GM18519 (cell line): ENCODE measurements at regions not wholly inside any gene's neighbourhood (a gene's known extent, or its start where the extent isn't known, plus 50 kb on each side); places are given as distances from the start of the nearest gene placed in this dataset.

Source experiments
- ATAC-seq: cut with Tn5 transposase; IDR thresholded peaks from one replicate; pipeline ENCODE4 v1.9.1; 2021; ENCODE audit warnings: mild to moderate bottlenecking, moderate library complexity; ENCODE audit not compliant: unreplicated experiment, low FRiP score

- peak; percentile 59 for ATAC-seq
Observed at GRCh38 chr11:82676483-82677094, 57.1 kb downstream of the FAM181B start.

- ATAC-seq: no peak
Observed at GRCh38 chr11:82675838-82676237, 57.8 kb downstream of the FAM181B start.

- no peak for ATAC-seq
Observed at GRCh38 chr11:82673631-82674030, 60.0 kb downstream of the FAM181B start.

- no peak for ATAC-seq
Observed at GRCh38 chr11:82671451-82671850, 62.2 kb downstream of the FAM181B start.

GRCh38 chr11:82663535-82663934, 70.1 kb downstream of the FAM181B start:
- no peak for ATAC-seq

GRCh38 chr11:82653752-82654151, 79.9 kb downstream of the FAM181B start:
- ATAC-seq: no peak

- ATAC-seq: no peak
Observed at GRCh38 chr11:82639251-82639650, 94.4 kb downstream of the FAM181B start.

- ATAC-seq: no peak
Observed at GRCh38 chr11:82636615-82637014, 97.0 kb downstream of the FAM181B start.

- no peak for ATAC-seq
Observed at GRCh38 chr11:82634091-82634490, 99.6 kb downstream of the FAM181B start.

- peak; percentile 92 for ATAC-seq
Observed at GRCh38 chr11:82631722-82632630, 101.7 kb downstream of the FAM181B start.

- no peak for ATAC-seq
Observed at GRCh38 chr11:82610671-82611070, 123.0 kb downstream of the FAM181B start.

GRCh38 chr11:82606738-82607137, 126.9 kb downstream of the FAM181B start:
- no peak for ATAC-seq

GRCh38 chr11:82601711-82602110, 132.0 kb downstream of the FAM181B start:
- ATAC-seq: no peak

- no peak for ATAC-seq
Observed at GRCh38 chr11:82599836-82600235, 133.8 kb downstream of the FAM181B start.

GRCh38 chr11:82586581-82586980, 147.1 kb downstream of the FAM181B start:
- no peak for ATAC-seq

- no peak for ATAC-seq
Observed at GRCh38 chr11:82577246-82577645, 156.4 kb downstream of the FAM181B start.

GRCh38 chr11:82560836-82561235, 172.8 kb downstream of the FAM181B start:
- no peak for ATAC-seq

- ATAC-seq: no peak
Observed at GRCh38 chr11:82559609-82560008, 174.1 kb downstream of the FAM181B start.

- peak; percentile 98 for ATAC-seq
Observed at GRCh38 chr11:82557274-82557673, 176.4 kb downstream of the FAM181B start.

- no peak for ATAC-seq
Observed at GRCh38 chr11:82556210-82556609, 177.5 kb downstream of the FAM181B start.

GRCh38 chr11:82546661-82547557, 186.8 kb downstream of the FAM181B start:
- ATAC-seq: no peak
